Activated CD4-positive, alpha-beta T cell treated with anti-CD3 and anti-CD28 coated beads, Interleukin-2, amount 10 ng/mL, durations not matched to agents 24 days and 14 days (primary cell): ENCODE measurements at regions not wholly inside any gene's neighbourhood (a gene's known extent, or its start where the extent isn't known, plus 50 kb on each side); places are given as distances from the start of the nearest gene placed in this dataset.

Experiments used
- DNase-seq: peaks from one replicate; pipeline ENCODE4 v3.0.0; 2022
- H3K27ac Mint-ChIP-seq: one replicate; pipeline ENCODE4 v1.8.0; 2022; ENCODE audit warnings: mild to moderate bottlenecking, mixed read lengths
- H3K27me3 Mint-ChIP-seq: one replicate; pipeline ENCODE4 v1.8.0; 2022; ENCODE audit warnings: mixed read lengths
- H3K36me3 Mint-ChIP-seq: one replicate; pipeline ENCODE4 v1.8.0; 2022; ENCODE audit warnings: low read depth, mild to moderate bottlenecking, mixed read lengths
- H3K4me1 Mint-ChIP-seq: one replicate; pipeline ENCODE4 v1.8.0; 2021; ENCODE audit warnings: mixed read lengths
- H3K4me3 Mint-ChIP-seq: one replicate; pipeline ENCODE4 v1.8.0; 2022; ENCODE audit warnings: mild to moderate bottlenecking, moderate library complexity, mixed read lengths
- H3K9me3 Mint-ChIP-seq: one replicate; pipeline ENCODE4 v1.8.0; 2021; ENCODE audit warnings: mixed read lengths
- intact Hi-C: fragments of 100-400 bp; cut with micrococcal nuclease; formaldehyde crosslinking; loops from one replicate; pipeline ENCODE4 v1.15.1; 2023

DNA sequence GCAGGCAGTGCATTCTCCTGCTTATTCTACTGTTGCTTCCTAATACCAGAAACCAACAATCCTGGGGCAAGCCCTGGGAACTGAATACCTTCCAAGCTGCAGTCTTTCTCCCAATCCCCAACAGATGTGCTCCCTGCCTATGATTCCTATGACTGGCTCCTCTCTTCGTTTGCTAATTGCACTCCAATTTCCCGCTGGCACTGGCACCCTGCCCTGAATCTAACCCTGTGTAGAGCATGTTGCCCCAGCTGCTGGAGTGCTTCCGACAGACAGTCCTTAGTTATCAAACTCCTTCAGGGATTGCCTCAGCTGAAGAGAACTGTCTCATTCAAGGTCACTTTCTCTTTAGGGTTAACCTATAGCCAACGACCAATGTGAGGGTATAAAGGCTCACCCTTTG lies 214.1 kb downstream of the NECTIN3 start:
- Mint-ChIP-seq H3K4me1 (peaks cover 38% of the 10 kb centered on the region), H3K27me3 (peaks cover 2% of the 10 kb centered on the region), H3K9me3 (peaks cover 10% of the 10 kb centered on the region), H3K27ac (no peak overlapping the region), H3K36me3 (no peaks in the 10 kb centered on the region), H3K4me3 (no peak overlapping the region)
- intact Hi-C loops = no loop called here
- DNase-seq = no peak

DNA sequence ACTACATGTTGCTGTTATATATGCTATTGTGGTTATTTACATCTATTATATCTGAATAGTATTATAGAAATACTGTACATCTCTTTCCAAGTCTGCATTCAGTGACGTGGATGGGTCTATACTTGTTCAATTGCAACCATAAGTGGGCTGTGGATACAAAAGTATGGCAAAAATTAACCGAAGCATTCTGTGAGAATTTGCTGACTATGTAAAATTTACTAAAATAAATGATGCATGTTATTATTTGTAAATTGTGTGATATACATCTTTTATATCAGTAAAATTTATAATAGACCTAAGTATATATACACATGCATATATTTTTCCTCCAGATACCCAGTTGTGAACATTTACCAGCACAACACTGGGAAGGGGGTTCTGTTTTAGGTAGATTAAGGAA lies 215.1 kb downstream of the NECTIN3 start:
- no peak for DNase-seq
- no peaks in the 10 kb centered on the region for H3K36me3 Mint-ChIP-seq
- intact Hi-C loops = no loop called here
- peaks cover 34% of the 10 kb centered on the region for H3K4me1 Mint-ChIP-seq
- no peak overlapping the region for H3K4me3 Mint-ChIP-seq
- H3K27me3 Mint-ChIP-seq = no peaks in the 10 kb centered on the region
- no peak overlapping the region for H3K27ac Mint-ChIP-seq
- H3K9me3 Mint-ChIP-seq = peaks cover 14% of the 10 kb centered on the region

DNA sequence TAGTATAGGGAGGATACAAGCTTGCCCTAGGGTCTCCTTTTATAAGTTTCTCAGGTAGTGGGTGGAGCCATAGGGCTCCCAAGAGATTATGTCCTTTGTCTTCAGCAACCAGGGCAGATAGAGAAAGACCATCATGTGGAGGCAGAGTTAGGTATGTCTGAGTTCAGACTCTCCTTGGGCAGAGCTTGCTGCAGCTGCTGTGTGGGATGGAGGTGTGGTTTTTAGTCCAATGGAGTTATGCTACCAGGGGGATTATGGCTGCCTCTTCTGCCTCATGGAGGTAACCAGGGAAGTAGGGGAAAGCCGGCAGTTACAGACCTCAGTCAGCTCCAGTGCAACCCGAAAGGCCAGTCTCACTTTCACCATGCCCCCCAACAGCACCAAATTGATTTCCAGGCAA lies 220.5 kb downstream of the NECTIN3 start:
- no peak overlapping the region for H3K4me3 Mint-ChIP-seq
- peaks cover 30% of the 10 kb centered on the region for H3K9me3 Mint-ChIP-seq
- DNase-seq = no peak
- H3K4me1 Mint-ChIP-seq = peaks cover 18% of the 10 kb centered on the region
- intact Hi-C loops = no loop called here
- H3K27ac Mint-ChIP-seq = no peak overlapping the region
- no peaks in the 10 kb centered on the region for H3K27me3 Mint-ChIP-seq
- H3K36me3 Mint-ChIP-seq = no peaks in the 10 kb centered on the region

DNA sequence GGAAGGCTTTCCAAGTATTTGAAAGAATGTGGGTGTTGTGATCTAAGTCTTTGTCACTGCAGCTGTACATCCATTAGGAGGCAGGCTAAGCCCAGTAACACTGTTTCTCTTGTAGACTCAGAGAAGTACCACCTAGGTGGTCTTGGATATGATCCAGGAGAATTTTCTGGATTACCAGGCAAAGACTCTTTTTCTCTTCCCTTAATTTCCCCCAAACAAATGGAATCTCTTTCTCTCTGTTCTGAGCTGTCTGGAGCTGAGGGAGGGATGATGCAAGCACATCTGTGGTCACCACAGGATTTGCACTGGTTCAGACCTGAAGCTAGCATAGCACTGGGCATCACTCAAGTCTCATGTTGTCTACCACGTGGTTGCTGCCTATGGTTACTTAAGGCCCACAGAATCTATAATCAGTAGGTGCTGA lies 227.6 kb downstream of the NECTIN3 start:
- no peak overlapping the region for H3K4me3 Mint-ChIP-seq
- peaks cover 18% of the 10 kb centered on the region for H3K9me3 Mint-ChIP-seq
- DNase-seq = no peak
- peaks cover 45% of the 10 kb centered on the region for H3K4me1 Mint-ChIP-seq
- no peak overlapping the region for H3K27ac Mint-ChIP-seq
- H3K36me3 Mint-ChIP-seq = no peaks in the 10 kb centered on the region
- intact Hi-C loops = no loop called here
- no peaks in the 10 kb centered on the region for H3K27me3 Mint-ChIP-seq

DNA sequence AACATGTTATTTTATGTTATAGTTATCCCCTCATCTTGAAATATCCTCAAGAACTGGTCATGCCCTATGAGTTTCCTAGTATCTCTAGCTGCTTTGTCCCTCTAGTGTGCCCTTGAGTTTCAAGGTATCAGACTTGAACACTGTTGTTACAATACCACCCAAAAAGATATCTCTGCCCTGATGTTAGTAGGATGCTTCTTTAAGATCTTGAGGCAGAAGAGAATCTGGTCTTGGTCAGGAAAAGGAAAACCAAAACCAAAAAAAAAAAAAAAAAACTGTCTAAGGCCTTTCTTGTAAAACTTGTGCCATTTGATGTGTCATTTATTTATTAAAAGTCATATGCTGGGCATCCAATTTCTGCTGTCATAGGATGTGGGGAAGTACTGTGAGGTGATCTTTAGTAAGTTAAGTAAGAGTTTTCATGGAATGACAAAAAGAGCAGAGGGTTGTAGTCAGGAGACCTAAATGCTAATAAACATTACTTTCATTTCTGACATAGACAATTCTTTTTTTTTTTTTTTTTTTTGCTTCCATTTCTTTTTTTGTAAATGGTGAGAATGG lies 229.7 kb downstream of the NECTIN3 start:
- Mint-ChIP-seq H3K27ac (peak overlapping the region; percentile 4), H3K4me1 (peaks cover 46% of the 10 kb centered on the region), H3K4me3 (peak overlapping the region; percentile 12), H3K27me3 (no peaks in the 10 kb centered on the region), H3K36me3 (no peaks in the 10 kb centered on the region), H3K9me3 (peaks cover 10% of the 10 kb centered on the region)
- intact Hi-C loops = loop anchor here (1.0 kb wide), 1 partner anchor 10 kb away; no protein-coding TSS in a partner anchor
- DNase-seq = no peak

DNA sequence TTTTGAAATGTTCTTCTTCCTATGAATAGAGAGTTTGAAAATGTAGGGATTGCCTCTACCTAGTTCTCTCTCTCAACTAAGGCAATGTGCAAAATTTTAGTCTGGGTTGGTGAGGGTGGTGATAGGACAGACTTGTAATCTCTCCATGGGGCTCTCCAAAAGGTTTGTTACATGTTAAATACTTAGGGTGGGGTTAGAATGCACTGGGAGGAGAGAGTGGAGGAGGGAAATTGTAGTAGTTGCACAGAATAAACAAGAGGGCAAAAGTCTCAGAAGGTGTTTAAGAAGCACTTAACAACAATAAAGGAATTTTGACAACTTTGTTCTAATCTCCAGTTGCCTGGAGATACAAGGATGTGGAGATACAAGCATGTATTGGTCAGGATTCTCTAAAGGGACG lies 230.4 kb downstream of the NECTIN3 start:
- DNase-seq = no peak
- intact Hi-C loops = no loop called here
- Mint-ChIP-seq H3K4me1 (peaks cover 42% of the 10 kb centered on the region), H3K4me3 (peak overlapping the region; percentile 7), H3K36me3 (no peaks in the 10 kb centered on the region), H3K9me3 (peaks cover 5% of the 10 kb centered on the region), H3K27ac (no peak overlapping the region), H3K27me3 (no peaks in the 10 kb centered on the region)

DNA sequence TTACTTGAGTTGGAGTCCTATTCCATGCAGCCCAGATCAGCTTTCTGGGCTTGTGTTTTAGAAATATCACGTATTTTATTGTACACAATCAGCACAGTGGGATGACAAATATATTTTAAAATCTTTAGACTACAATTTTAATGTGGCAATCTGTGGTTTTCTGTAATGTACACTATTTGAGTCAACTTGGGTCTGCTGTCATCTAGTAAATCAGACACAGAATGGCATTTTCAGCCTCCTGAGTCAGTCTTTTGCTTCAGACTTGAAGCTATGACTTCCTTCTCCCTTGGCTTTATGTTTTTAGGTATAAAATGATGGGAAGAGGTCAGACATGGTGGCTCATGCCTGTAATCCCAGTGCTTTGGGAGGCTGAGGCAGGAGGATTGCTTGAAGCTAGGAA lies 232.1 kb downstream of the NECTIN3 start:
- no peak for DNase-seq
- H3K4me3 Mint-ChIP-seq = no peak overlapping the region
- H3K9me3 Mint-ChIP-seq = no peaks in the 10 kb centered on the region
- peaks cover 42% of the 10 kb centered on the region for H3K4me1 Mint-ChIP-seq
- H3K36me3 Mint-ChIP-seq = no peaks in the 10 kb centered on the region
- no peaks in the 10 kb centered on the region for H3K27me3 Mint-ChIP-seq
- intact Hi-C loops = no loop called here
- no peak overlapping the region for H3K27ac Mint-ChIP-seq

DNA sequence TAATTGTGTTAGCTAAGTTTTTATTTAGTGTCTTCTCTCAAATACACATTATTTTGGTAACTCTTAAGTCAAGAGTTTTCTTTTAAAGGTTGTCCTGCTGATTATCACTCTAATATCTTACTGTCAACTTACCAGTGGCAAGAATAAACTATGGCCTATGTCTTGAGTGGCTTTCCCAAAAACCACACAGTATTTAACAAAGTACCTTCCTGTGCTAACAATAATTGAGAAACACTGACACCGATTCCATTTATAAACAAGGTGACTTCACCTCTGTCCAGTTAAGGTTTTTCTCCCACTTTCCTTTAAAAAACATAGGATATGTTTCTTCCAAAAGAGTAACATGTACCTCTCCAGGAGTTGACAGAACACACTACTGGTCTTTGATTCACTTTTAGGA lies 234.3 kb upstream of the CD96 start:
- no peaks in the 10 kb centered on the region for H3K9me3 Mint-ChIP-seq
- H3K27ac Mint-ChIP-seq = no peak overlapping the region
- no peaks in the 10 kb centered on the region for H3K36me3 Mint-ChIP-seq
- DNase-seq = no peak
- intact Hi-C loops = no loop called here
- no peaks in the 10 kb centered on the region for H3K27me3 Mint-ChIP-seq
- H3K4me3 Mint-ChIP-seq = no peak overlapping the region
- peaks cover 42% of the 10 kb centered on the region for H3K4me1 Mint-ChIP-seq

DNA sequence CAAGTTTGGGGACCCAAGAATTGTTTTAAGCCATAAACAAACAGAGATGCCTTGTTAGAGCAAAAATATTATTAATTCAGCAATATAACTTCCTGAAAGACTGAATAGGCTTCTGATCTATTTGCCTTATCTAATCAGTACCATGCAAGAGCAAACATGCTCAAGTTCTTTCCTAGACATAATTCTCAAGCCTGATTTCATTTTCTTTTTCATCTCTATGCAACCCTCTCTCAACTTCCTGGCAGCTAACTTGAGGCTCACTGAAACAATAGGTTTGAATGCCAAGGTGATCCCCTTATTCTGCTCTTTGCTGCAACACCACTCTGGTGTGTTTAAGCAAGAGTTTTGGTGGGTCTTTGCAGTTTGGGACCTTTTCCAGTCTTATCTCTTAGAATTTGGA lies 230.9 kb upstream of the CD96 start:
- Mint-ChIP-seq H3K27ac (peak overlapping the region; percentile 86), H3K27me3 (no peaks in the 10 kb centered on the region), H3K4me1 (peaks cover 49% of the 10 kb centered on the region), H3K4me3 (peak overlapping the region; percentile 52), H3K9me3 (no peaks in the 10 kb centered on the region), H3K36me3 (no peaks in the 10 kb centered on the region)
- intact Hi-C loops = loop anchor here (1.0 to 5.0 kb wide), 6 partner anchors 10 to 391 kb away; partner anchors contain the start of gene CD96
- peak; percentile 74 for DNase-seq

DNA sequence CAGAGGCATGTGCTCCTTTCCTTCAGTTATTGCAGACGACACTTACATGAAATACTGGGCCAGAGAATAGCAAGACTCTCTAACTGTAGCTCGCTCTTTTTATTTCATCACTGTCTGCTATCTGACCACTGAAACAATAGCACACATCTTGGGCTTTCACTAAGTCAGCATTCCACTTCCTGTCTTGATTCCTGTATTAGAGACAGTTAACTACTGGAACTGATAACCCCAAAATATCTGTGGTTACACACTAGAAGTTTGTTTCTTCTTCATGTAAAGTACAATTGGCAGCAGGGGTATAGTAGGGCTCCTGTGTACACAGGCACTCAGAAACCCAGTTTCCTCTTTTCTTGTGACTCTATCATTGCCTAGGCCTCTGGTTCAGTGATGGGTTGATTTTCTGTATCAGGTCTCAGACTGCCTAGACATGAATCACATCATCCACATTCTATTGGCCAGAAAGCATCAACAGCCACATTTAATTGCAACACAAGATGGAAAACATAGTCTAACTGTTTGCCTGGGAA lies 230.2 kb upstream of the CD96 start:
- Mint-ChIP-seq H3K4me1 (peaks cover 45% of the 10 kb centered on the region), H3K27me3 (no peaks in the 10 kb centered on the region), H3K36me3 (no peaks in the 10 kb centered on the region), H3K4me3 (peak overlapping the region; percentile 40), H3K27ac (peak overlapping the region; percentile 86), H3K9me3 (no peaks in the 10 kb centered on the region)
- intact Hi-C loops = loop anchor here (1.0 to 5.0 kb wide), 6 partner anchors 10 to 391 kb away; partner anchors contain the start of gene CD96
- DNase-seq = peak; percentile 75

DNA sequence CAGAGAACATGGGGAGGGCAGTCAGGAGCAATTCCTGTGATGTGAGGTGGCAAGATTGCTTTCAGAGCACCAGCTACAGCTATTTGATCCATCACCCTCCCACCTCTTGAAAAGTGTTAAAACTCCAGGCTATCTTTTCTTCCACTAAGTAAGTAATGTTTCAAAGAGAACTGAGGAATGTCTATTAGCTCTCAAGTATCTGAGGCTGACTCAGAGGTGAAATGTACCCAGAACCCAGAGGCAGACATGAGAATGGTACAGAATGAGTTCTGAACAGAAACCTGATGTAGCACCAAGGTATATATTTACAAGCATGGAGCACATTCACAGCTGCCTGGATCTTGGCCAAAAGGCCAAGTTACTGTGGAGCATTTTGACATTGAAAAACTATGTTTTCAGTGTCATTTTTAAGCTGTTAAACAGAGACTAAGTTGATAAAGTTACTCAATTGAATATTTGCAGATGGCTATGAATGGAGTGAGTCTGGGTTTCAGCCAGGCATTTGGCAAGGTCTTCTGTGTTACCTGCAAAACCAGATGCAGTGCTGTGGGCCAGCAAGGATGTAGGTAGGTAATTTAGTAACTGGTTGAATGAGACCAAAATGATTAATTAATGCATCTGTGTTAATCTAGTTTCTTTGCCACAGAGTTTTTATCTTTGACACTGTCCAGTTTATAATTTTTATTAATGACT lies 227.7 kb upstream of the CD96 start:
- Mint-ChIP-seq H3K4me1 (peaks cover 42% of the 10 kb centered on the region), H3K36me3 (no peaks in the 10 kb centered on the region), H3K4me3 (no peak overlapping the region), H3K27ac (no peak overlapping the region), H3K27me3 (no peaks in the 10 kb centered on the region), H3K9me3 (peaks cover 8% of the 10 kb centered on the region)
- DNase-seq = no peak
- intact Hi-C loops = loop anchor here (1.0 to 5.0 kb wide), 4 partner anchors 22 to 388 kb away; partner anchors contain the start of gene CD96

DNA sequence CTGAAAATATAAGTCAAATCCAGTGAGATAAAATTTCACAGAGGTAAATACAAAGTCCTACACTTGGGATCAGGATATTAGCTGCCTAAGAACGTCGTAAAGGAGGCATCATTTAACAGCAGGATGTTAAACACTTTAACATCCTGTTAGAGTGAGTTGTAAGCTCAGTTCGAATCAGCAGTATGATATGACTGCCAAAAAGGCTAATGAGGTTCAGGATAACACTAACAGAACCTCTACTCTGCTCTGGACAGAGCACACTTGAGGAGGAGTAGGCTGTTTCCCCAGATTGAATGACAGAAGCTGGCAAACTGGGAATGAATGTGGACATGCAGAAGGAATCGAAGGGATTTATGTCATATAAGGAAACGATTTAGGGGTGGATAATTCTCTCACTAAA lies 227.1 kb upstream of the CD96 start:
- no peak overlapping the region for H3K4me3 Mint-ChIP-seq
- no peak for DNase-seq
- no peaks in the 10 kb centered on the region for H3K27me3 Mint-ChIP-seq
- intact Hi-C loops = loop anchor here (1.0 to 5.0 kb wide), 4 partner anchors 21 to 387 kb away; partner anchors contain the start of gene CD96
- H3K9me3 Mint-ChIP-seq = peaks cover 13% of the 10 kb centered on the region
- no peaks in the 10 kb centered on the region for H3K36me3 Mint-ChIP-seq
- no peak overlapping the region for H3K27ac Mint-ChIP-seq
- peaks cover 40% of the 10 kb centered on the region for H3K4me1 Mint-ChIP-seq

DNA sequence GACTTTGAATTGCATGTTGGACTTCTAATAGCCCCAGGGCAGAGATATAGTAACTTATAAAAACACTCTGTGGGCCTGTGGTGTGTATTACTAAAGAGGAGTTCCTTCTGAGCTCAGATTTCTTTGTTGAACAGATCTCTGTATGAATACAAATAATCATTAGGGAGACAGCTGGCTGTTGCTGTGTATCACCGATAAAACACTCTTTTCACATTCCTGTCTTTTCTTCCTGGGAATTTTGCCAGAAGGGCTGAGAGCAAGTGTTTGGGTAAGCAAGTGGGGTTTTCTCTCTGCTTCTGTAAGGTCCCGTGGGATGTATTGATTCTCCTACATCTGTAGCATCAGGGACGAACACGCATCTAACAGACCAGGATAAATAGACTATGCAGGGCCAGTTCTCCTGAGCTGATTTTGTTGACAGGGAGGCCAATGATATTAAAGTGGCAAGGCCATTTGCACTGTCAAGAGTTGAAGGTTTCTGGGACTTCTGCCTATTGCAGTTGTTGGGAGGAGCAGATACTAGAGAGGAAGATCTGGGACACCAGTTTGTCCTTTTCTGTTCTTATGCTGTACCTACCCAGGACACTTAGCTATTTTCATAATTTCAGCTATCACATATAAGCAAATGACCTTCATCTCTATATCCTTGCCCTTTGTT lies 225.9 kb upstream of the CD96 start:
- Mint-ChIP-seq H3K27ac (no peak overlapping the region), H3K27me3 (no peaks in the 10 kb centered on the region), H3K4me3 (no peak overlapping the region), H3K4me1 (peaks cover 29% of the 10 kb centered on the region), H3K36me3 (no peaks in the 10 kb centered on the region), H3K9me3 (peaks cover 14% of the 10 kb centered on the region)
- intact Hi-C loops = no loop called here
- DNase-seq = no peak

DNA sequence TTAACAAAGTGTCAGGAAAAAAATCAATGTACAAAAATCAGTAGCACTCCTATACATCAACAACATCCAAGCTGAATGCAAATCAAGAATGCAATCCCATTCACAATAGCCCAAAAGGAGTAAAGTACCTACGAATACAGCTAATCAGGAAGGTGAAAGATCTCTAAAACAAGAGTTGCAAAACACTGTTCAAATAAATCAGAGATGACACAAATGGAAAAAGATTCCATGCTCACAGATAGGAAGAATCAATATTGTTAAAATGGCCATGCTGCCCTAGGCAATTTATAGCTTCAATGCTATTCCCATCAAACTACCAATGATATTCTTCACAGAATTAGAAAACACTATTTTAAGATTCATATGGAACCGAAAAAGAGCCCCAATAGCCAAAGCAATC lies 223.7 kb upstream of the CD96 start:
- H3K36me3 Mint-ChIP-seq = no peaks in the 10 kb centered on the region
- intact Hi-C loops = no loop called here
- no peak overlapping the region for H3K4me3 Mint-ChIP-seq

More for the DNA sequence above, 223.7 kb upstream of the CD96 start:
- Mint-ChIP-seq H3K4me1 (peaks cover 10% of the 10 kb centered on the region), H3K27ac (no peak overlapping the region), H3K27me3 (no peaks in the 10 kb centered on the region), H3K9me3 (peaks cover 14% of the 10 kb centered on the region)
- no peak for DNase-seq
